ENCODE measurements at regions not wholly inside any gene's neighbourhood (a gene's known extent, or its start where the extent isn't known, plus 50 kb on each side); places are given as distances from the start of the nearest gene placed in this dataset.
"Not testable (repeated sequence)": the region's sequence is repeated elsewhere in the genome, so short reads cannot be mapped to it uniquely, and the experiment has no call there.

GRCh38 chr16:87138738-87139267 lies 178.4 kb downstream of the C16orf95 start:
- no peak for FAIRE-seq

GRCh38 chr16:87140211-87141200 lies 176.7 kb downstream of the C16orf95 start:
- FAIRE-seq = no peak

DNA sequence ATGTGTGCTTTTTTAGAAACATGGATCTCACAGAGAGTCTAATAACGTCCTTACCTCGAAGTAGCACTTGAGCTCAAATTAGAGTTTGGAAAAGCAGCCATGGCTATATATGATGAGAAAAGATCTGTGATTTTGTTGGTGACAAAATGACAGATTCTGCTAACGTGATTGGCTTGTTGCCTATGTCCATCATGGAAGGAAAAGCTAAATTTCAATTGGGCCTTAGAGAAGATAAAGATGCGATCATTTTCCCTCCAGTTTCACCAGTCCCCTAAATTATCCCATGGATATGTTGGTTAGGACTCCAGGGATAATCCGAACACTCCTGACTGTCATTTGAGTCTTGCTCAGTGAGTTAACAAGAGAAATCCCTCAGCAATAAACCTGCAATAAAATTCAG lies 175.8 kb downstream of the C16orf95 start:
- no peak for FAIRE-seq

GRCh38 chr16:87143661-87144121 lies 173.5 kb downstream of the C16orf95 start:
- FAIRE-seq = no peak

DNA sequence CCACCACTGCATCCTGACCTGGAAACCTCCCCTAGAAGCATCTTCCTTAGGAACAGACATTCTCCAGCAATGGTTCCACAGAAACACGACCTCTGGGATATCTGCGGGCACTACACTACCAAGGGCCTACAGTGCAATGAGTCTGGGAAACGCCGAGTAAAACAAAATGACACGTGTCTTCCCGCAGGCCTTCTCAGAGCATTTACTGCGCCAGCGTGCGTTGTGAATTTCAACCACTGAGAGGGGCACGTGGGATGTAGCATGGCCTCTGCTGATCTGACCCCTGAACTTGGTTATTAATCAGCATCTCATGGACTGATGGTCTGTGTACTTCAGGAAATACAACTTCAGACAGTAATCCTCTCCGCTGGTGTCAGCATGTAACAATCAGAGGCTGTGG lies 173.0 kb downstream of the C16orf95 start:
- no peak for FAIRE-seq

- no peak for FAIRE-seq
These were observed 171.7 kb downstream of the C16orf95 start for GRCh38 chr16:87145181-87146176.

- FAIRE-seq = no peak
These were observed 170.5 kb downstream of the C16orf95 start for GRCh38 chr16:87146676-87147075.

GRCh38 chr16:87149051-87149450 lies 168.1 kb downstream of the C16orf95 start:
- no peak for FAIRE-seq

- no peak for FAIRE-seq
These were observed 166.9 kb downstream of the C16orf95 start for GRCh38 chr16:87150262-87150661.

DNA sequence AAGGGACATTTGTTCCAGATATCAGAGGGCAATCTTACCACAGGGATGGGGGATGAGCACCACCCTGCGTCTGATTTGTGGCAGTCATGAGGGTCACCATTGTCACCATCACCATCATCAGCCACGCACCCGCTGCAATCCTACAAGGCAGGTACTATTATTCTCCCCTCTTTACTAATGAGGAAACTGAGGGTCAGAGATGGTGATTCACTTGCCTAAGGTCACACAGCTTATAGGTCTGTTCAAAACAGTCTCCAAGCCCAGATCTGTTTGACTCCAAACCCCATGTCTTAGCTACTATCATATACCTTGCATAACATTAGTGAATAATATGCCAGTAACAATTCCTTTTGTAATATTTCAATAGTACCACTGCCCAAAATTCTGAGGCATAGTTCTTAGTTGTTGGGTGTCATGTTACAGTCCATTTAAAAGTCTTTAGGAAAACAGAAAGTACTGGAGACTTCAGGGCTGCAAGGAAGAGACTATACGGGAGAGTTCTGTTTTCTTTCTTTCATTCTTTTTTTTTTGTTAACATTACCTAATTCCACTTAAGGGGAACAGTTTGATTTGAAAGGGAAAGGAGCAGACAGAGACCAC lies 166.4 kb downstream of the C16orf95 start:
- FAIRE-seq = no peak

- no peak for FAIRE-seq
These were observed 164.9 kb downstream of the C16orf95 start for GRCh38 chr16:87152221-87152755.

DNA sequence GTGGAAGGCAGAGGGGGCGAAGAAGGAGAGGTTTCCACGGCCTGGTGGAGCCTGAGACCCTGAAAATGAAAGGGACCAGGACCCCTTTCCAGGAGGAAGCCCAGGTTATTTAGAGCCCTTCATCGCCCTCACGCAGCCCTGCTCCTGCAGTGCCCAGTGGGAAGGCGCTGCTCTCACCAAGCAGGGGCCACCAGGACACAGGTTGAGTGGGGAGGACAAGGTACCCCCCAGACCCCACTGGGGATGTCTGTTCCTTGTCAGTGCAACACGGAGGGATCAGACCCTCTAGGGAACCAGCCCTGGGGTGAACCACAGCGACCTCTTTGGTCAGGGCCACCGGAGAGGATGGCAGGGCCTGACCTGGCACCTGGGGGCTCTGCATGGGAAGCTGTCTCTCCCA lies 163.9 kb downstream of the C16orf95 start:
- FAIRE-seq = no peak

GRCh38 chr16:87155315-87155714 lies 161.9 kb downstream of the C16orf95 start:
- FAIRE-seq = not testable (repeated sequence)

DNA sequence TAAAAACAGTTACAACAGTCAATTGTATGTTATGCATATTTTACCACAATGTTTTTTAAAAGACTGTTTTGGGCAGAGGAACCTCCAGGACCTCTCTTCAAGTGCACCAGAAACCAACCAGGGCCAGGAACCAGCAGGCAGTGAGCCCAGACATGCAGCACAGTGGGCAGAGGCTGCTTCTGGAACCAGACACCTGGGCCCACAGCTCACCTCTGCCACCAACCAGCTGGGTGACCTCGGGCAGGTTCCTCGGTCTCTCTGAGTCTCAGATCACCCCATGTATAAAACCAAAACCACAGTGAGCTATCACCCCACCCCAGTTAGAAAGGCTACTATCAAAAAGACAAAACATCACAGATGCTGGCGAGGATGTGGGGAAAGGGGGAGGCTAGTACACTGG lies 161.0 kb downstream of the C16orf95 start:
- FAIRE-seq = no peak

DNA sequence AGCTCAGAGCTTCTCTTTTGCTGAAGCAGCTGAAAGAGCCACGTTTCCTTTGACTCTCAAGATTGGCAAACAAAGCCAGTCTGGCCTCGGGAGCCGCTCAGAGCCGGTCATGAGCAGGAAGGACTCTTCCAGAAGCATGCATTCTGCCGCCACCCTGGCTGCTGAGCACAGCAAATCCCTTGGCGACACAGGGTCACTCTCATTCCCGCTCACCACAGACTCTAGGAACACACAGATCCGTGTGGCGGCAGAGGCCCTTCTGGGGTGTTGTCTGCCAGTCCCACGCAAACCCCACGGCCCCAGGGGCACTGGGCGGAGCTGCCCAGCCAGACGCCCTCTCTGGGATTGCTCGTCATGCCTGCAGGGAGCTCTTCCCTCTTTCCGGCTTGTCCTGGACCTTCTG lies 157.0 kb downstream of the C16orf95 start:
- FAIRE-seq = no peak

DNA sequence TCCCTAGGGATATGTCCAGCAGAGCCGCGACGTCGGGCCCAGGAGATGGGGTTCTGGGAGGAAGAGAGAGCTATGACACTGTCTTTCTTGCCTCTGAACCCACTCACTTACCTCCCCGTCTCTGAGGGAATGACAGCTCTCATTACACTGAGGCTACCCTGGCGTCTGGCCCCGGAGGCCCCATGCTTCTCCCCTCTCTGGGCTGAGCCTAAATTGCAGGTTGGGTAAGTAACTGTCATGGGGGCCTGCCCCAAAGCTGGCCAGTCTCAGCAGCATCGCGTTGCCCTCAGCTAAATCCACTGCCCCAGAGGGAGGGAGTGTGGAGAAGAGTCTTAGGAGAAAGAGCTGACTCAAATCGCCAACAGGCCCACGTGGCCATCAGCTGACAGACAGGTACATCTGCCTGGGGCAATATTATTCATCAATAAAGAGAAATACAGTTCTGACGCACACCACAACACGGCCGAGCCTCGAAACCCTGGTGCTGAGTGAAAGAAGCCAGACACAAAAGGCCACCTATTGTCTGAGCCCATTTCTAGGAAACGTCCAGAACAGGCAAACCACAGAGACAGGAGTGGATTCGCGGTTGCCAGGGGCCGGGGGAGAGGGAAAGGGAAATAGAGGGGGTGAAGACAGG lies 156.4 kb downstream of the C16orf95 start:
- FAIRE-seq = no peak

DNA sequence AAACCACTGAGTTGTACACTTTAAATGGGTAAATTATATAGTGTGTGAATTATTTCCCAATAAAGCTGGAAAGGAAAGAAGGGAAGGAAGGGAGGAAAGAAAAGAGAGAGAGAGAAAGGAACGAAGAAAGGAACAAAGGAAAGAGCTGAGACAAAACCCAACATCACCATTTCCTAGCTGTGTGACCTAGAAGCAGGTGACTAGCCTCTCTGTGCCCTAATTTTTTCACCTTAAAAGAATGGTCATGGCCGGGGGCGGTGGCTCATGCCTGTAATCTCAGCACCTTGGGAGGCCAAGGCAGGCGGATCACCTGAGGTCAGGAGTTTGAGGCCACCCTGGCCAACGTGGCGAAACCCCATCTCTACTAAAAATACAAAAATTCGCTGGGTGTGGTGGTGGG lies 155.8 kb downstream of the C16orf95 start:
- not testable (repeated sequence) for FAIRE-seq

GRCh38 chr16:87161822-87162676 lies 155.1 kb downstream of the C16orf95 start:
- FAIRE-seq = no peak

DNA sequence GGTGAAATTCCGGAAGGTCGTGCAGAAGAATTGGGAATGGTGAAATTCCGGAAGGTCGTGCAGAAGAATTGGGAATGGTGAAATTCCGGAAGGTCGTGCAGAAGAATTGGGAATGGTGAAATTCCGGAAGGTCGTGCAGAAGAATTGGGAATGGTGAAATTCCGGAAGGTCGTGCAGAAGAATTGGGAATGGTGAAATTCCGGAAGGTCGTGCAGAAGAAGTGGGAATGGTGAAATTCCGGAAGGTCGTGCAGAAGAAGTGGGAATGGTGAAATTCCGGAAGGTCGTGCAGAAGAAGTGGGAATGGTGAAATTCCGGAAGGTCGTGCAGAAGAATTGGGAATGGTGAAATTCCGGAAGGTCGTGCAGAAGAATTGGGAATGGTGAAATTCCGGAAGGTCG lies 154.4 kb downstream of the C16orf95 start:
- not testable (repeated sequence) for FAIRE-seq

GRCh38 chr16:87163637-87164036 lies 153.6 kb downstream of the C16orf95 start:
- no peak for FAIRE-seq

DNA sequence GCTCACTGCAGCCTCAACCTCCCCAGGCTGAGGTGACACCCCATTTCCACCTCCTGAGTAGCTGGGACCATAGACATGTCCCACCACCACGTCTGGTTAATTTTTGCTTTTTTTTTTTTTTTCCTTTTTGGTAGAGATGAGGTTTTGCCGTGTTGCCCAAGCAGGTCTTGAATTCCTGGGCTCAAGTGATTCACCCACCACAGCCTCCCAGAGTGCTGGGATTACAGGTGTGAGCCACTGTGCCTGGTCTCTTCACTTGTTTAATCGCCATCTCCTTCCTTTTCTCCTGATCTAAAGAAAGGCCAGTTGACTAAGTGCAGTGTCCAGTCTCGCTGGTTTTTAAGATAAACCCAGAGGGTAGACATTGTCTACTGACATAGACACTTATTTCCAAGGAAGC lies 152.0 kb downstream of the C16orf95 start:
- no peak for FAIRE-seq
